ENCODE measurements at regions not wholly inside any gene's neighbourhood (a gene's known extent, or its start where the extent isn't known, plus 50 kb on each side); places are given as distances from the start of the nearest gene placed in this dataset.

GRCh38 chr12:17192721-17193120 lies 586.8 kb upstream of the LMO3 start (continued):
- no peak for TF ChIP-seq TOX (CRISPR knock-in tag; IDR thresholded peaks at IDR 0.05; ENCODE audit: borderline replicate concordance)

GRCh38 chr12:17169726-17170471 lies 563.9 kb upstream of the LMO3 start:
- TF ChIP-seq ZFP30 (CRISPR knock-in tag; IDR thresholded peaks at IDR 0.05) (no peak), TCF4 (CRISPR knock-in tag; IDR thresholded peaks at IDR 0.05; ENCODE audit: borderline replicate concordance) (no peak), TSHZ2 (CRISPR knock-in tag; IDR thresholded peaks at IDR 0.05) (no peak), PATZ1 (CRISPR knock-in tag; IDR thresholded peaks at IDR 0.05; ENCODE audit: borderline replicate concordance) (no peak), ESRRG (CRISPR knock-in tag; IDR thresholded peaks at IDR 0.05) (no peak)
- no peak for ATAC-seq

GRCh38 chr12:17159506-17160300 lies 553.7 kb upstream of the LMO3 start:
- TF ChIP-seq ZNF565 (CRISPR knock-in tag; conservative IDR thresholded peaks at IDR 0.05; ENCODE audit: low read depth) (no peak), ESRRG (CRISPR knock-in tag; IDR thresholded peaks at IDR 0.05) (no peak), PPARA (CRISPR knock-in tag; IDR thresholded peaks at IDR 0.05; ENCODE audit: borderline replicate concordance) (no peak), CSDC2 (CRISPR knock-in tag; IDR thresholded peaks at IDR 0.05) (no peak), BACH2 (CRISPR knock-in tag; IDR thresholded peaks at IDR 0.05; ENCODE audit: borderline replicate concordance) (no peak), ZNF8 (CRISPR knock-in tag; IDR thresholded peaks at IDR 0.05) (no peak), CSRNP3 (CRISPR knock-in tag; IDR thresholded peaks at IDR 0.05) (no peak), ZFP3 (CRISPR knock-in tag; IDR thresholded peaks at IDR 0.05) (no peak), TSHZ2 (CRISPR knock-in tag; IDR thresholded peaks at IDR 0.05) (no peak), OSR1 (CRISPR knock-in tag; IDR thresholded peaks at IDR 0.05) (no peak), PATZ1 (CRISPR knock-in tag; IDR thresholded peaks at IDR 0.05; ENCODE audit: borderline replicate concordance) (no peak), TCF4 (CRISPR knock-in tag; IDR thresholded peaks at IDR 0.05; ENCODE audit: borderline replicate concordance) (no peak), CREB5 (CRISPR knock-in tag; IDR thresholded peaks at IDR 0.05; ENCODE audit: low read depth) (no peak), ISL1 (CRISPR knock-in tag; IDR thresholded peaks at IDR 0.05) (no peak), ZC3H10 (CRISPR knock-in tag; IDR thresholded peaks at IDR 0.05) (no peak), RARB (CRISPR knock-in tag; IDR thresholded peaks at IDR 0.05) (no peak)
- no peak for ATAC-seq

Data from SK-N-SH treated with all-trans-retinoic acid at 6 μM for 48 hours (cell line).